C4-2B (cell line): ENCODE measurements at regions not wholly inside any gene's neighbourhood (a gene's known extent, or its start where the extent isn't known, plus 50 kb on each side); places are given as distances from the start of the nearest gene placed in this dataset.

Experiments used
- CTCF ChIP-seq: fragments of 450-650 bp; conservative IDR thresholded peaks from 2 replicates; pipeline ENCODE4 v1.5.1; 2017; ENCODE audit warnings: mild to moderate bottlenecking
- ZFX ChIP-seq: fragments of 450-650 bp; IDR thresholded peaks from 2 replicates; pipeline ENCODE4 v1.6.1; 2017

- TF ChIP-seq CTCF (no peak), ZFX (no peak)
Measured at GRCh38 chr5:116880150-116880549, 305.5 kb upstream of the SEMA6A start.
